OCI-LY7 (cell line): ENCODE measurements at regions not wholly inside any gene's neighbourhood (a gene's known extent, or its start where the extent isn't known, plus 50 kb on each side); places are given as distances from the start of the nearest gene placed in this dataset.

Experiments used
- BruUV-seq: library from RNA; stranded (reverse); fragments of 400-500 nt; replicated peaks from 2 replicates; lab custom pipeline; 2021; lab: Mats Ljungman, UMichigan
- CTCF ChIA-PET: fragments of 300-600 bp; sonication (Branson Sonifier 250); formaldehyde crosslinking; loops from one replicate; lab custom pipeline; 2022; ENCODE audit warnings: antibody characterized with exemption; ENCODE audit not compliant: unreplicated experiment; lab: Charles Lee
- POLR2A ChIA-PET: fragments of 300-600 bp; sonication (Branson Sonifier 250); formaldehyde crosslinking; loops from one replicate; lab custom pipeline; 2022; ENCODE audit warnings: antibody characterized with exemption; lab: Charles Lee
- DNase-seq: peaks from one replicate; pipeline ENCODE4 v3.0.0-alpha.2; 2015; ENCODE audit warnings: low spot score
- H2AFZ ChIP-seq: fragments of 200-600 bp; sonication (generic), shearing (Covaris generic); 2 replicates; pipeline ENCODE4 v1.6.1; 2014; ENCODE audit warnings: mild to moderate bottlenecking, antibody characterized with exemption, low read length, moderate library complexity
- H3K27ac ChIP-seq: fragments of 200-600 bp; sonication (generic); 2 replicates; pipeline ENCODE4 v1.5.1; 2014; ENCODE audit warnings: mixed run types, low read depth, mild to moderate bottlenecking, moderate library complexity, low read length, inconsistent platforms; ENCODE audit not compliant: poor library complexity, severe bottlenecking
- H3K36me3 ChIP-seq: fragments of 200-600 bp; sonication (generic); 2 replicates; pipeline ENCODE4 v1.6.1; 2014; ENCODE audit warnings: mild to moderate bottlenecking, antibody characterized with exemption, low read length, moderate library complexity, mixed read lengths; ENCODE audit not compliant: insufficient read depth
- H3K4me1 ChIP-seq: fragments of 200-600 bp; sonication (generic); 2 replicates; pipeline ENCODE4 v1.5.1; 2014; ENCODE audit warnings: mild to moderate bottlenecking, low read length; ENCODE audit not compliant: insufficient read depth, poor library complexity, severe bottlenecking
- H3K4me2 ChIP-seq: fragments of 200-600 bp; sonication (generic); 2 replicates; pipeline ENCODE4 v1.6.1; 2014; ENCODE audit warnings: mild to moderate bottlenecking, low read length
- H3K4me3 ChIP-seq: fragments of 200-600 bp; sonication (generic); 2 replicates; pipeline ENCODE4 v1.5.1; 2014; ENCODE audit warnings: mild to moderate bottlenecking, low read depth, low read length; ENCODE audit not compliant: poor library complexity, severe bottlenecking
- H3K79me2 ChIP-seq: fragments of 200-600 bp; sonication (generic); 2 replicates; pipeline ENCODE4 v1.6.1; 2016; ENCODE audit warnings: low read depth, mild to moderate bottlenecking, low read length, moderate library complexity, mixed read lengths; ENCODE audit not compliant: insufficient read depth
- H3K9me2 ChIP-seq: fragments of 200-600 bp; sonication (generic); 2 replicates; pipeline ENCODE4 v1.6.1; 2016; ENCODE audit warnings: mild to moderate bottlenecking, low read length, mixed read lengths; ENCODE audit not compliant: insufficient read depth
- H3K9me3 ChIP-seq: fragments of 200-600 bp; sonication (generic); 2 replicates; pipeline ENCODE4 v1.6.1; 2014; ENCODE audit warnings: mild to moderate bottlenecking, mixed run types, low read length, mixed read lengths
- H4K20me1 ChIP-seq: fragments of 200-600 bp; sonication (generic); 2 replicates; pipeline ENCODE4 v1.6.1; 2014; ENCODE audit warnings: mild to moderate bottlenecking, antibody characterized with exemption, low read length, moderate library complexity, mixed read lengths; ENCODE audit not compliant: insufficient read depth
- CTCF ChIP-seq: fragments of 200-600 bp; sonication (generic); conservative IDR thresholded peaks from 2 replicates; pipeline ENCODE4 v1.5.1; 2014; ENCODE audit warnings: mild to moderate bottlenecking, antibody characterized with exemption, low read length, moderate library complexity, mixed read lengths
- EZH2phosphoT487 ChIP-seq: fragments of 200-600 bp; sonication (generic); IDR thresholded peaks from 2 replicates; pipeline ENCODE4 v1.6.1; 2018; ENCODE audit warnings: low read depth, borderline replicate concordance, mild to moderate bottlenecking, mixed run types, antibody characterized with exemption, low read length, moderate library complexity, mixed read lengths
- intact Hi-C: fragments of 100-400 bp; cut with micrococcal nuclease; formaldehyde crosslinking; loops from one replicate; pipeline ENCODE4 v1.10.0; 2022; ENCODE audit not compliant: unreplicated experiment

GRCh38 chr2:16045653-16046352 lies 105.5 kb downstream of the MYCN start:
- Histone ChIP-seq H3K4me1 (no peaks in the 10 kb centered on the region), H3K9me3 (no peaks in the 10 kb centered on the region), H3K27ac (no peak overlapping the region), H4K20me1 (no peaks in the 10 kb centered on the region), H2AFZ (no peak overlapping the region), H3K36me3 (no peaks in the 10 kb centered on the region), H3K4me3 (no peak overlapping the region), H3K9me2 (no peaks in the 10 kb centered on the region), H3K79me2 (no peaks in the 10 kb centered on the region), H3K4me2 (no peak overlapping the region)
- no peak for TF ChIP-seq CTCF
- intact Hi-C loops, result no loop called here
- POLR2A ChIA-PET, result interaction anchor here (1.0 kb wide), 1 partner anchor 101 kb away, joined by 3 read pairs; no protein-coding TSS in a partner anchor
- CTCF ChIA-PET, result no interaction called here
- DNase-seq, result no peak
- BruUV-seq, result no TSS peak

- no peak overlapping the region for H3K4me3 ChIP-seq
- no peaks in the 10 kb centered on the region for H4K20me1 ChIP-seq
- H3K36me3 ChIP-seq, result no peaks in the 10 kb centered on the region
- no peak overlapping the region for H3K4me2 ChIP-seq
- H3K9me3 ChIP-seq, result no peaks in the 10 kb centered on the region
- intact Hi-C loops, result no loop called here
- no TSS peak for BruUV-seq
- no peaks in the 10 kb centered on the region for H3K9me2 ChIP-seq
- ChIA-PET POLR2A (interaction anchor here (0.7 kb wide), 1 partner anchor 18 kb away, joined by 4 read pairs; no protein-coding TSS in a partner anchor), CTCF (no interaction called here)
- no peak overlapping the region for H2AFZ ChIP-seq
- H3K79me2 ChIP-seq, result no peaks in the 10 kb centered on the region
- H3K27ac ChIP-seq, result no peak overlapping the region
- DNase-seq, result no peak
- H3K4me1 ChIP-seq, result no peaks in the 10 kb centered on the region
- TF ChIP-seq EZH2phosphoT487, result no peak
- no peak for TF ChIP-seq CTCF
These were observed 104.7 kb downstream of the MYCN start for GRCh38 chr2:16044946-16045456.

GRCh38 chr2:16043627-16044026 lies 103.3 kb downstream of the MYCN start:
- intact Hi-C loops, result no loop called here
- DNase-seq, result no peak
- Histone ChIP-seq H3K36me3 (no peaks in the 10 kb centered on the region), H3K4me1 (no peaks in the 10 kb centered on the region), H3K4me2 (no peak overlapping the region), H3K27ac (no peak overlapping the region), H3K79me2 (no peaks in the 10 kb centered on the region), H2AFZ (no peak overlapping the region), H3K9me3 (no peaks in the 10 kb centered on the region), H4K20me1 (no peaks in the 10 kb centered on the region), H3K4me3 (no peak overlapping the region), H3K9me2 (no peaks in the 10 kb centered on the region)
- CTCF ChIA-PET, result no interaction called here
- no TSS peak for BruUV-seq
- POLR2A ChIA-PET, result no interaction called here
- TF ChIP-seq CTCF (no peak), EZH2phosphoT487 (no peak)
